A673 (cell line): ENCODE measurements at regions not wholly inside any gene's neighbourhood (a gene's known extent, or its start where the extent isn't known, plus 50 kb on each side); places are given as distances from the start of the nearest gene placed in this dataset.

ENCODE experiments used
- BruUV-seq: library from RNA; stranded (reverse); fragments of 400-500 nt; replicated peaks from 2 replicates; lab custom pipeline; 2021; lab: Mats Ljungman, UMichigan
- CTCF ChIA-PET: fragments of 300-600 bp; sonication (Branson Sonifier 250); formaldehyde crosslinking; loops from one replicate; lab custom pipeline; 2022; ENCODE audit warnings: antibody characterized with exemption; lab: Charles Lee
- POLR2A ChIA-PET: fragments of 300-600 bp; sonication (Branson Sonifier 250); formaldehyde crosslinking; loops from one replicate; lab custom pipeline; 2022; ENCODE audit warnings: antibody characterized with exemption; ENCODE audit not compliant: low non-redundant PET; lab: Charles Lee
- DNase-seq: peaks from one replicate; pipeline ENCODE4 v3.0.0-alpha.2; 2015; ENCODE audit warnings: low spot score
- H3K27ac ChIP-seq: fragments of 200-600 bp; sonication (generic); 2 replicates; pipeline ENCODE4 v1.5.1; 2016; ENCODE audit warnings: mixed run types, low read depth, mild to moderate bottlenecking, mixed read lengths, antibody characterized with exemption, low read length; ENCODE audit not compliant: poor library complexity, severe bottlenecking
- H3K27me3 ChIP-seq: fragments of 200-600 bp; sonication (generic); replicated peaks from 2 replicates; pipeline ENCODE4 v1.6.1; 2017; ENCODE audit warnings: mixed run types, low read depth, mild to moderate bottlenecking, mixed read lengths, antibody characterized with exemption, low read length; ENCODE audit not compliant: insufficient read depth, poor library complexity
- H3K36me3 ChIP-seq: fragments of 200-600 bp; sonication (generic); 2 replicates; pipeline ENCODE4 v1.6.1; 2016; ENCODE audit warnings: mixed run types, mild to moderate bottlenecking, mixed read lengths, antibody characterized with exemption, low read length; ENCODE audit not compliant: insufficient read depth, poor library complexity, severe bottlenecking
- H3K4me1 ChIP-seq: fragments of 200-600 bp; sonication (generic); 2 replicates; pipeline ENCODE4 v1.6.1; 2017; ENCODE audit warnings: mixed run types, mild to moderate bottlenecking, mixed read lengths, antibody characterized with exemption, low read length; ENCODE audit not compliant: insufficient read depth, poor library complexity, severe bottlenecking
- H3K4me3 ChIP-seq: fragments of 200-600 bp; sonication (generic); 2 replicates; pipeline ENCODE4 v1.5.1; 2016; ENCODE audit warnings: low read depth, mixed run types, mild to moderate bottlenecking, mixed read lengths, low read length; ENCODE audit not compliant: poor library complexity, severe bottlenecking
- H3K9me3 ChIP-seq: fragments of 200-600 bp; sonication (generic); 2 replicates; pipeline ENCODE4 v1.6.1; 2016; ENCODE audit warnings: mixed run types, low read depth, mild to moderate bottlenecking, mixed read lengths, antibody characterized with exemption, low read length; ENCODE audit not compliant: poor library complexity, severe bottlenecking
- EZH2 ChIP-seq: fragments of 200-600 bp; sonication (generic); IDR thresholded peaks from 2 replicates; pipeline ENCODE4 v1.6.1; 2017; ENCODE audit warnings: borderline replicate concordance, low read depth, mild to moderate bottlenecking, mixed read lengths, antibody characterized with exemption, low read length; ENCODE audit not compliant: poor library complexity, severe bottlenecking
- intact Hi-C: fragments of 100-400 bp; cut with micrococcal nuclease; formaldehyde crosslinking; loops from one replicate; pipeline ENCODE4 v1.10.0; 2022; ENCODE audit not compliant: unreplicated experiment
- TF ChIP-seq, protein P1 (sequence below): fragments of 300-800, 200-600 bp; sonication (generic); conservative IDR thresholded peaks from 2 replicates; pipeline ENCODE4 v1.5.1; 2017; ENCODE audit warnings: low read depth, mild to moderate bottlenecking, antibody characterized with exemption, low read length, moderate library complexity, mixed read lengths

- DNase-seq, result no peak
- no peaks in the 10 kb centered on the region for H3K4me1 ChIP-seq
- no peak overlapping the region for H3K27ac ChIP-seq
- POLR2A ChIA-PET, result no interaction called here
- no peaks in the 10 kb centered on the region for H3K9me3 ChIP-seq
- peaks cover 11% of the 10 kb centered on the region for H3K27me3 ChIP-seq
- BruUV-seq, result no TSS peak
- TF ChIP-seq, protein P1, sequence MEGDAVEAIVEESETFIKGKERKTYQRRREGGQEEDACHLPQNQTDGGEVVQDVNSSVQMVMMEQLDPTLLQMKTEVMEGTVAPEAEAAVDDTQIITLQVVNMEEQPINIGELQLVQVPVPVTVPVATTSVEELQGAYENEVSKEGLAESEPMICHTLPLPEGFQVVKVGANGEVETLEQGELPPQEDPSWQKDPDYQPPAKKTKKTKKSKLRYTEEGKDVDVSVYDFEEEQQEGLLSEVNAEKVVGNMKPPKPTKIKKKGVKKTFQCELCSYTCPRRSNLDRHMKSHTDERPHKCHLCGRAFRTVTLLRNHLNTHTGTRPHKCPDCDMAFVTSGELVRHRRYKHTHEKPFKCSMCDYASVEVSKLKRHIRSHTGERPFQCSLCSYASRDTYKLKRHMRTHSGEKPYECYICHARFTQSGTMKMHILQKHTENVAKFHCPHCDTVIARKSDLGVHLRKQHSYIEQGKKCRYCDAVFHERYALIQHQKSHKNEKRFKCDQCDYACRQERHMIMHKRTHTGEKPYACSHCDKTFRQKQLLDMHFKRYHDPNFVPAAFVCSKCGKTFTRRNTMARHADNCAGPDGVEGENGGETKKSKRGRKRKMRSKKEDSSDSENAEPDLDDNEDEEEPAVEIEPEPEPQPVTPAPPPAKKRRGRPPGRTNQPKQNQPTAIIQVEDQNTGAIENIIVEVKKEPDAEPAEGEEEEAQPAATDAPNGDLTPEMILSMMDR, result no peak
- TF ChIP-seq EZH2, result no peak
- CTCF ChIA-PET, result no interaction called here
- intact Hi-C loops, result no loop called here
- H3K4me3 ChIP-seq, result no peak overlapping the region
- H3K36me3 ChIP-seq, result no peaks in the 10 kb centered on the region
Observed at GRCh38 chr17:36728030-36728991, 126.9 kb downstream of the MRM1 start.

DNA sequence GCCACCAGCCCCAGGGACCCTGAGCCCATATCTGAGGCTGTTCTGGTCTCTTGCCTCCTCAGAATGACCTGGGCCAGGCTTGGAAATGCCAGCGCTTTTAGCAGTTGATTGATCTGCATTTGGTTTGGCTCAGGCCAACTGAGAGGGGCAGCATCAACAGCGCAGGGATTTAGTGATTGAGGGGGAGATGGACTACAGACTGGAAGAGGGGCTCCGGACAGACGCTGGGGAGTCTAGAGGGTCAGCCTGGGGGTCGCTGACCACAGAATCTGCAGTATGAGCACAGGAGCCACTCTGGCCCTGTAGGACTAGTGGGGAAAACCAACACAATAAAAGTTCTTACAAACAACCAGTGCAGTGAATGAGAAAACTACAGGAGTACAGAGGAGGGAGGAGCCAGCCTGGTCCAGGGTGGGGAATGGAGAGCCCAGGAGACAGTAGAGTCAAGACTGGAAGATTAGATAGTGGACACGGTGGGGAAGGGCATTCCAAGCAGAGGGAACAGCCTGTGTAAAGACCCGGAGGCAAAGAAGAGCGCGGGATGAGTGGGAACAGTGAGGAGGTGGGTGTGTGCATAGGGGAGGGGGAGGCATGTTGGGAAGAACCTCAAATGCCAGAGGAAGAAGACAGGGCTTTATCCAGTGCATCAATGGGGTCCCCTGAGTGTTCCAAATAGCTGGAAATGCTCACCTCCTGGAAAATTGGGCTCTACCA is 128.9 kb downstream of the MRM1 start:
- H3K27ac ChIP-seq, result no peak overlapping the region
- no TSS peak for BruUV-seq
- POLR2A ChIA-PET, result no interaction called here
- no peaks in the 10 kb centered on the region for H3K9me3 ChIP-seq
- no peaks in the 10 kb centered on the region for H3K4me1 ChIP-seq
- H3K27me3 ChIP-seq, result peaks cover 11% of the 10 kb centered on the region
- H3K4me3 ChIP-seq, result no peak overlapping the region
- intact Hi-C loops, result no loop called here
- DNase-seq, result no peak
- TF ChIP-seq, protein P1, result no peak
- no peaks in the 10 kb centered on the region for H3K36me3 ChIP-seq
- CTCF ChIA-PET, result no interaction called here

GRCh38 chr17:36730857-36731490 is 129.6 kb downstream of the MRM1 start:
- CTCF ChIA-PET, result no interaction called here
- H3K4me1 ChIP-seq, result no peaks in the 10 kb centered on the region
- no peaks in the 10 kb centered on the region for H3K9me3 ChIP-seq
- peaks cover 11% of the 10 kb centered on the region for H3K27me3 ChIP-seq
- POLR2A ChIA-PET, result no interaction called here
- H3K27ac ChIP-seq, result no peak overlapping the region
- intact Hi-C loops, result no loop called here
- no peak for DNase-seq
- BruUV-seq, result no TSS peak
- no peaks in the 10 kb centered on the region for H3K36me3 ChIP-seq
- H3K4me3 ChIP-seq, result no peak overlapping the region
- no peak for TF ChIP-seq EZH2
- TF ChIP-seq, protein P1, result no peak
